ENCODE measurements at regions not wholly inside any gene's neighbourhood (a gene's known extent, or its start where the extent isn't known, plus 50 kb on each side); places are given as distances from the start of the nearest gene placed in this dataset.
"Not testable (repeated sequence)": the region's sequence is repeated elsewhere in the genome, so short reads cannot be mapped to it uniquely, and the experiment has no call there.

DNA sequence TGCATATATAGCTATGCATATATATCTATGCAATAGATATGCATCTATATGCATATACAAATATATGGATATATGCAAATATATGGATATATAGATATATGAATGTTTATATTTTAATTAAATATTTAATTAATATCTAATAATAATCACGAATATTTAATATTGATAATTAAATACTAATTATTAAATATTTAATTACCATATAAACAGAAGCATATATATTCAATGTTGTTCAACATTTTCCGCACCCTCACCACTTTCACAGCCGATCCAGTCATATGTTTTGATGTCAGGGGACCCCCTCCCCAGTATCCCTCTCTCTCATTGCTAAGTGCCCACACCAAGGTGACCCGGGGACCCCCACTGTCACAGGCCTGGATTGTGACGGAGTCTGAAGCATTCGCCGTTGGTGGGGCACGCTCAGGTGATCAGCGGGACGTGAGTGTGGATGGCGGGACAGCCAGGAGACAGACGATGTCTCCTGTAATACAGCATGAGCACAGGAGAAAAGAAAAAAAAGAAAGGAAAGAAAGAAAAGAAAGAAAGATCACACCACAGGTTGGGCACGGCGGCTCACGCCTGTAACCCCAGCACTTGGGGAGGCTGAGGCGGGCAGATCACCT, 199.7 kb downstream of the CRLF2 start:
- no peak for DNase-seq (ENCODE audit: low read depth)

GRCh38 chrX:1011691-1012283, 200.7 kb downstream of the CRLF2 start:
- DNase-seq (ENCODE audit: low read depth): no peak

DNA sequence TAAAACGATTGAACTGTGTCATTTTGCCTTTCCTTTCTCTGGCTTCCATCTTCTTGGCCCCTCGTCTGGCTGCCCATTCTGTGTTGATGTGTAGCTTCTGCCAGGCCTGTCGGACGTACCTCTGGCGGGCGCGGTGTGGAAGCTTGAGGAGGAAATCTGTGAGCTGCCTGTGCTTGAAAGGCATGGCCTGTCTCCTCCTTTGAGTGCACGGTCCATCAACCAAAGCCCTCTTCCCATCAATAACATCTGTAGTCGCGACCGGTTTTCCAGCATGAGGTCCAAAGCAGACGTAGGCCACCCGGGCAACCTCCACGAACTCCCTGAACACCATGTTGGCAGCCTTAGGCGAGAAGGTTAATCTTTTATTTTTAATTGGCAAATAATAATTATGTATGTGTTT, 202.7 kb downstream of the CRLF2 start:
- no peak for DNase-seq (ENCODE audit: low read depth)

GRCh38 chrX:1006156-1006730, 206.2 kb downstream of the CRLF2 start:
- DNase-seq (ENCODE audit: low read depth): no peak

- no peak for DNase-seq (ENCODE audit: low read depth)
Measured at GRCh38 chrX:1002611-1003010, 209.8 kb downstream of the CRLF2 start.

- DNase-seq (ENCODE audit: low read depth): no peak
Measured at GRCh38 chrX:997631-998137, 214.8 kb downstream of the CRLF2 start.

DNA sequence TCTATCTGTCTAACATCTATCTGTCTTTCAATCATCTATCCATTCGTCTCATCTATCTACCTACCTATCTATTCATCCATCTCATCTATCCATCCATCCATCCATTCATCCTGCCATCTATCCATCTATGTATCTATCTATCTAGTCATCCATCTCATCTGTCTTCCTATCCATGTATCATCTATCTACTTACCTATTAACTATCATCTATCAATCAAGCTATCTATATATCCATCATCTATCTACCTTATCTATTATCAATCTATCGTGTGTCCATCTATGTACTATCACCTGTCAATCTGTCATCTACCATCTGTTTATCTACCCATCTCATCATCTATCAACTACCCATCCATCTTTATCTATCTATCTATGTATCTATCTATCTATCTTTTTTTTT, 217.7 kb downstream of the CRLF2 start:
- no peak for DNase-seq (ENCODE audit: low read depth)

GRCh38 chrX:989959-990510, 222.4 kb downstream of the CRLF2 start:
- peak; percentile 57 for DNase-seq (ENCODE audit: low read depth)

DNA sequence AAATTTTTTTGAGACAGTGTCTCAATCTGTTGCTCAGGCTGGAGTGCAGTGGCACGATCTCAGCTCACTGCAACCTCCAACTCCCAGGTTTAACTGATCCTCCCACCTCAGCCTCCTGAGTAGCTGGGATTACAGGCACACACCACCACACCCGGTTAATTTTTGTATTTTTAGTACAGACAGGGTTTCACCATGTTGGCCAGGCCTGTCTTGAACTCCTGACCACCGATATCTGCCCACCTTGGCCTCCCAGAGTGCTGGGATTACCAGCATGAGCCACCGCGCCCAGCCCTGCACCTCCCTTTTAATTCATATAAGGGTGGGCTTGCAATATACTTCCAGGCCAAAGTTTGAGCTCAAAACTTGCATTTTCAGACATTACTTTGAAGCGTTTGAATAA, 223.9 kb downstream of the CRLF2 start:
- not testable (repeated sequence) for DNase-seq (ENCODE audit: low read depth)

- DNase-seq (ENCODE audit: low read depth): no peak
Measured at GRCh38 chrX:981791-982626, 230.4 kb downstream of the CRLF2 start.

DNA sequence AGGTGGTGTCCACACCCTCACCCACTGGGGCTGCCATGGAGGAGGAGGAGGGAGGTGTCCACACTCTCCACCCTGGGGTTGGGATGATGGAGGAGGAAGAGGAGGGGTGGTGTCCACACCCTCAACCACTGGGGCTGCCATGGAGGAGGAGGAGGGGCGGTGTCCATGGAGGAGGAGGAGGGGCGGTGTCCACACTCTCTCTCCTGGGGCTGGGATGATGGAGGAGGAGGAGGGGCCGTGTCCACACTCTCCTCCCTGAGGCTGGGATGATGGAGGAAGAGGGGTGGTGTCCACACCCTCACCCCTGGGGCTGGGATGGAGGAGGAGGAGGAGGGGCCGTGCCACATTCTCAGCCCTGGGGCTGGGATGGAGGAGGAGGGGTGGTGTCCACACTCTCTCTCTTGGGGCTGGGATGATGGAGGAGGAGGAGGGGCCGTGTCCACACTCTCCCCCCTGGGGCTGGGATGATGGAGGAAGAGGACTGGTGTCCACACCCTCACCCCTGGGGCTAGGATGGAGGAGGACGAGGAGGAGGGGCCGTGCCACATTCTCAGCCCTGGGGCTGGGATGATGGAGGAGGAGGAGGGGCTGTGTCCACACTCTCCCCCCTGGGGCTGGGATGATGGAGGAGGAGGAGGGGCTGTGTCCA, 231.7 kb downstream of the CRLF2 start:
- DNase-seq (ENCODE audit: low read depth): no peak

DNA sequence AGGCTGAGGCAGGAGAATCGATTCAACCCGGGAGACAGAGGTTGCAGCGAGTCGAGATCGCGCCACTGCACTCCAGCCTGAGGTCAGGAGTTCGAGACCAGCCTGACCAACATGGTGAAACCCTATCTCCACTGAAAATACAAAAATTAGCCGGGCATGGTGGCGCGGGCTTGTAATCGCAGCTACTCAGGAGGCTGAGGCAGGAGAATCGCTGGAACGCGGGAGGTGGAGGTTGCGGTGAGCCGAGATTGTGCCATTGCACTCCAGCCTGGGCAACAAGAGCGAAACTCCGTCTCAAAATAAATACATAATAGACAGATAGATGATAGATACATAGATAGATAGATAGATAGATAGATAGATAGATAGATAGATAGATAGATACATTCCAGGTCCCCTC, 233.3 kb downstream of the CRLF2 start:
- not testable (repeated sequence) for DNase-seq (ENCODE audit: low read depth)

DNA sequence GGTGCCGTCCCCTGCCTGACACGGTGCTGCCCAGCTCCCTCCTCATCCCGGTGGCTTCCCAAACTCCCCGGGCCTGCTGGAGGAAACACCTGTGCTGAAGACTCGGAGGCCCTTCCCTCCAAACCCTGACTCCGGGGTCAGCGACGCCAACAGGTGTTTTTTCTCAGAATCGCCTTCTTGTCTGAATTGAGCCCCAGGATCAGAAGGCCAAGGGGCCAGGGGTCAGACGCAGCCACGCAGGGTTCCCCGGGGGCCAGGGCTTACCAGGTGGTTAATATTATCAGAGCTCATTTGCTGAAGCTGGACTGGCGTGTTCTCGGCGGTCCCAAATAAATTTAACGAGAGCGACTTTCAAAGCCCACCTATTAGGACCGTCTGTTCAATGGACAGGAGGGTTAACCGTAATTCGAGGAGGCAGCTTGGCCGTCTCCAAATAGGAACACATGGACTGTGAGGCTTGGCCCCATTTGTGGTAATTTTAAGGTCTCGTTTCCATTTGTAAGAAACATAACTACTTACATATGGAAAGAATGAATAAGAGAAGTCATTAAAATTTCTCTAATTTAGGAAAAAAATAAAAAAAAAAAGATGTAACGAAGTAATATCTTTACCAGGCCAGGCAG, 239.3 kb downstream of the CRLF2 start:
- no peak for DNase-seq (ENCODE audit: low read depth)

DNA sequence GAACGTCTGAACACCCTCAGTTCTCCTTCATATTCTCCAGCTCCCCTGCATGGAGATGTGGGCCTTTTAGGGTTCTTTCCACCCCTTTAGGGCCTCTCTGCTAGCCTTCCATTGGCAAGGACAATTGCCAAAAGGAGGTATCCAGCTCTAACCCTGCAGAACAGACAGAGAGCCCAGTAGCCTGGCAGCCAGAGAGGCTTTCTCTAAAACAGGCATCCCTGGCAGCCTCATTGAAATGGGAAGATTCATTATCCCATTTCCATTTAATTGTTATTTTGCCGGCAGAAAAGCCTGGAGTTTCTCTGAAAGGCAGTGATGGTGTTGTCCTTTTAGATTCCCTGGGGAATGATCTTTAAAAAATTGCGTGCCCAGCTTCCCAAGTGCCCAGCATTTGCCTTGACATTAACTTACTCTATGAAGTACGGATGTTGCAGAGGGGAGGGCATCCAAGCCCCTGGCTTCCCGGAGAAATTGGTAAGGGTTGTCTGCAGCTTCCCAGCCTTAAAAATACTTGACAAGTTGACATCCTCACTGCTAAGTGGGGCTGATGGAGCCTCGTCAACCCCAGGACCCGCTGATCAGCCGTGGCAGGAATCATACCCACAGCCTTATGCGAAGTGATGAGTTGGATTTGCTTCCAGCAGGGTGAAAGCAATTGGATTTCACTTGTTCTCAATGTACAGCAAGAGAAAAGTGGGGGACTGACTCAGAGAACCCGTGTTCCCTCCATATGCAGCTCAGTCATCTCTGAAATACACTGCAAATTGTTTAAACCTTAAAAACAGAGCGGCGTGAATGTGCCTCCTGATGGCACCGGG, 244.1 kb downstream of the CRLF2 start:
- DNase-seq (ENCODE audit: low read depth): no peak

DNA sequence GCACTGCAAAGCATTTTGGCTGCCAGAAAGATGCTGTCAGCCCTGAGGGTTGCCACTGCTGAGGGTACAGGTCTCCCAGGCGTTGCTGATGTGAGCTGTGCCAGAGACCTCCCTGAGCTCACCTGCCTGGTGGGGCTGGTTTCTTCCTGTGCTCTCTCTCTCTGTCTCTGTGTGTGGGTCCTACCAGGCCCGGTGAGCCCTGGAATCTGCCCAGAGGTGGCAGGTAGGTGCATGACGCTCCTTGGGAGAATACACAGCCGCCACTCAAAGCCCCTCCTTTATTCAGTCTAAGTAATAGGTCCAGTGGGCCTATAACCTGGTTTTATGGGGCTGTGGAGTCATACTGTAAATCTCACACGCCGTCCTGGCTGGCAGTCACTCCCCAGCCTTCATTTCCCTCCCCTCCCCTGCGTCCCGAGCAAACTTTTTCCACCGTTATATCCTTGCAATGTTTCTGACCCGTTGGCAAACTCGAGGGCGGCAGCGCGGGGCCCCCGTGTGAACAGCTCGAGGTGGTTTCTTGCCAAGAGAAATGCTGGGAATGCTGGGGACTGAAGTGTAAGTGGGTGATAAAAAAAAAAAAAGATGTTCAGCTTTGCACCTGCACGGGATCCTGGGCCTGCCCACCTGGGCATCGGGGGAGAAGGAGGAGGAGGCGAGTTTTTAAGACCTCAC, 245.9 kb downstream of the CRLF2 start:
- DNase-seq (ENCODE audit: low read depth): no peak

GRCh38 chrX:964831-965416, 247.5 kb downstream of the CRLF2 start:
- DNase-seq (ENCODE audit: low read depth): no peak

- DNase-seq (ENCODE audit: low read depth): no peak
Measured at GRCh38 chrX:960821-961220, 251.6 kb downstream of the CRLF2 start.

DNA sequence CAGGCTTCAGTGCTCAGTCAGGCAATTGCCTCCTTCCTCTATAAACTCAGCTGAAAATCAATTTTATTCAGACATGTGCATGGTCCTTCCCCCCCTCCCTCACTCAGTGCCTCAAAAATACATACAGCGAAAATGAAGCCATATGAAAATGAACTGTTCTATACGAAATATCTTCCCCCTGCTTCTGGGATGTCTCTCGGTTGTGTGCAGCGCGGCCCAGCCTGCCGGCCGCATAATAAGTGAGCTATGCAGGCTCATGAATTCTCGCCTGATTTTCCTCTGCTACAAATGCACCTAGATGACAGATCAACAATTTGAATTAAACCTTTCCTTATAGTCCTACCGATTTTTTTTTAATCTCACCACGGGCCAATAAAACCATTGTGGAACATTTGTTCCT, 252.9 kb downstream of the CRLF2 start:
- no peak for DNase-seq (ENCODE audit: low read depth)

GRCh38 chrX:955168-955781, 257.2 kb downstream of the CRLF2 start:
- not testable (repeated sequence) for DNase-seq (ENCODE audit: low read depth)

Data from fibroblast of gingiva (primary cell).